Skeletal muscle cell (primary cell): ENCODE measurements at regions not wholly inside any gene's neighbourhood (a gene's known extent, or its start where the extent isn't known, plus 50 kb on each side); places are given as distances from the start of the nearest gene placed in this dataset.
"Not testable (repeated sequence)": the region's sequence is repeated elsewhere in the genome, so short reads cannot be mapped to it uniquely, and the experiment has no call there.

ENCODE experiments used
- DNase-seq: peaks from one replicate; pipeline ENCODE4 v3.0.0-alpha.2; 2010; ENCODE audit warnings: low read depth
- H3K4me3 ChIP-seq: 2 replicates; pipeline ENCODE4 v1.5.1; 2011; ENCODE audit warnings: low read depth, mild to moderate bottlenecking, control low read depth, low read length, moderate library complexity

- H3K4me3 ChIP-seq, DNase-seq: not testable (repeated sequence)
Observed at GRCh38 chr7:35853194-35853593, 52.3 kb downstream of the SEPTIN7 start.

GRCh38 chr7:35854311-35854710, 53.5 kb downstream of the SEPTIN7 start:
- no peak for DNase-seq
- no peak overlapping the region for H3K4me3 ChIP-seq

- no peak for DNase-seq
- no peak overlapping the region for H3K4me3 ChIP-seq
Observed at GRCh38 chr7:35856175-35856574, 55.3 kb downstream of the SEPTIN7 start.

- no peak for DNase-seq
- H3K4me3 ChIP-seq = no peak overlapping the region
Observed at GRCh38 chr7:35860664-35861063, 59.8 kb downstream of the SEPTIN7 start.

- DNase-seq = no peak
- no peak overlapping the region for H3K4me3 ChIP-seq
Observed at GRCh38 chr7:35865287-35865686, 64.4 kb downstream of the SEPTIN7 start.

GRCh38 chr7:35866186-35866585, 65.3 kb downstream of the SEPTIN7 start:
- no peak overlapping the region for H3K4me3 ChIP-seq

GRCh38 chr7:35869117-35869516, 68.3 kb downstream of the SEPTIN7 start:
- not testable (repeated sequence) for DNase-seq, H3K4me3 ChIP-seq

More at GRCh38 chr7:35866186-35866585, 65.3 kb downstream of the SEPTIN7 start:
- DNase-seq = no peak

GRCh38 chr7:35869810-35870209, 69.0 kb downstream of the SEPTIN7 start:
- DNase-seq = peak; percentile 60
- no peak overlapping the region for H3K4me3 ChIP-seq

GRCh38 chr7:35871856-35872255, 71.0 kb downstream of the SEPTIN7 start:
- no peak for DNase-seq
- no peak overlapping the region for H3K4me3 ChIP-seq

GRCh38 chr7:35874886-35875285, 74.0 kb downstream of the SEPTIN7 start:
- no peak overlapping the region for H3K4me3 ChIP-seq
- DNase-seq = peak; percentile 12

- DNase-seq = no peak
- H3K4me3 ChIP-seq = no peak overlapping the region
Observed at GRCh38 chr7:35875292-35875691, 74.4 kb downstream of the SEPTIN7 start.

GRCh38 chr7:35878351-35878750, 77.5 kb downstream of the SEPTIN7 start:
- H3K4me3 ChIP-seq = no peak overlapping the region
- DNase-seq = no peak

- DNase-seq, H3K4me3 ChIP-seq: not testable (repeated sequence)
Observed at GRCh38 chr7:35887430-35887829, 86.6 kb downstream of the SEPTIN7 start.

- no peak overlapping the region for H3K4me3 ChIP-seq
- DNase-seq = no peak
Observed at GRCh38 chr7:35889001-35889400, 88.1 kb downstream of the SEPTIN7 start.

- DNase-seq = no peak
- H3K4me3 ChIP-seq = no peak overlapping the region
Observed at GRCh38 chr7:35889870-35890269, 89.0 kb downstream of the SEPTIN7 start.

- no peak for DNase-seq
- H3K4me3 ChIP-seq = no peak overlapping the region
Observed at GRCh38 chr7:35891004-35891830, 90.4 kb downstream of the SEPTIN7 start.

- H3K4me3 ChIP-seq = no peak overlapping the region
- DNase-seq = no peak
Observed at GRCh38 chr7:35893649-35894048, 92.8 kb downstream of the SEPTIN7 start.

GRCh38 chr7:35894721-35895120, 93.9 kb downstream of the SEPTIN7 start:
- no peak for DNase-seq
- no peak overlapping the region for H3K4me3 ChIP-seq

GRCh38 chr7:35900651-35901050, 99.8 kb downstream of the SEPTIN7 start:
- H3K4me3 ChIP-seq = no peak overlapping the region
- no peak for DNase-seq

- no peak for DNase-seq
- H3K4me3 ChIP-seq = no peak overlapping the region
Observed at GRCh38 chr7:35905555-35905954, 104.7 kb downstream of the SEPTIN7 start.

- no peak overlapping the region for H3K4me3 ChIP-seq
- peak; percentile 34 for DNase-seq
Observed at GRCh38 chr7:35906191-35906908, 105.5 kb downstream of the SEPTIN7 start.
